HEK293T (cell line): ENCODE measurements at regions not wholly inside any gene's neighbourhood (a gene's known extent, or its start where the extent isn't known, plus 50 kb on each side); places are given as distances from the start of the nearest gene placed in this dataset.

Source experiments
- CTCF ChIA-PET: fragments of 350-600 bp; formaldehyde crosslinking; extraction: SDS; loops from one replicate; lab custom pipeline; 2021; ENCODE audit warnings: antibody characterized with exemption, inconsistent platforms; lab: Yijun Ruan, JAX
- POLR2A ChIA-PET: fragments of 350-600 bp; formaldehyde crosslinking; extraction: SDS; loops from one replicate; lab custom pipeline; 2020; ENCODE audit warnings: antibody characterized with exemption, inconsistent platforms; lab: Yijun Ruan, JAX
- DNase-seq: peaks from one replicate; pipeline ENCODE4 v3.0.0; 2012; ENCODE audit warnings: mixed read lengths; ENCODE audit errors: extremely low spot score
- ARNT ChIP-seq: fragments of 450-650 bp; IDR thresholded peaks from 2 replicates; pipeline ENCODE4 v1.6.1; 2017; ENCODE audit warnings: mild to moderate bottlenecking
- BHLHE40 ChIP-seq: fragments of 450-650 bp; IDR thresholded peaks from 2 replicates; pipeline ENCODE4 v1.6.1; 2016; ENCODE audit warnings: mild to moderate bottlenecking, moderate library complexity, borderline replicate concordance
- CTBP1 ChIP-seq: fragments of 450-650 bp; IDR thresholded peaks from 2 replicates; pipeline ENCODE4 v1.6.1; 2016; ENCODE audit warnings: borderline replicate concordance
- ELF4 ChIP-seq: fragments of 450-650 bp; IDR thresholded peaks from 2 replicates; pipeline ENCODE4 v1.6.1; 2017; ENCODE audit warnings: antibody characterized with exemption
- FOXA1 ChIP-seq: fragments of 450-650 bp; IDR thresholded peaks from 2 replicates; pipeline ENCODE4 v1.6.1; 2016; ENCODE audit warnings: mild to moderate bottlenecking
- FOXK2 ChIP-seq: fragments of 450-650 bp; IDR thresholded peaks from 2 replicates; pipeline ENCODE4 v1.6.1; 2016; ENCODE audit warnings: mild to moderate bottlenecking
- FOXM1 ChIP-seq: fragments of 450-650 bp; IDR thresholded peaks from 2 replicates; pipeline ENCODE4 v1.6.1; 2017; ENCODE audit warnings: mild to moderate bottlenecking, borderline replicate concordance
- HDGF ChIP-seq: fragments of 450-650 bp; IDR thresholded peaks from 2 replicates; pipeline ENCODE4 v1.6.1; 2017; ENCODE audit warnings: antibody characterized with exemption, borderline replicate concordance
- L3MBTL2 ChIP-seq: fragments of 450-650 bp; conservative IDR thresholded peaks from 2 replicates; pipeline ENCODE4 v1.6.1; 2016; ENCODE audit warnings: mild to moderate bottlenecking
- LEF1 ChIP-seq: fragments of 450-650 bp; IDR thresholded peaks from 2 replicates; pipeline ENCODE4 v1.6.1; 2017; ENCODE audit warnings: mild to moderate bottlenecking, borderline replicate concordance
- NFRKB ChIP-seq: fragments of 450-650 bp; IDR thresholded peaks from 2 replicates; pipeline ENCODE4 v1.6.1; 2016; ENCODE audit warnings: mild to moderate bottlenecking, moderate library complexity
- SP1 ChIP-seq: fragments of 450-650 bp; IDR thresholded peaks from 2 replicates; pipeline ENCODE4 v1.6.1; 2017
- SUZ12 ChIP-seq: fragments of 450-650 bp; IDR thresholded peaks from 2 replicates; pipeline ENCODE4 v1.6.1; 2016; ENCODE audit warnings: mild to moderate bottlenecking
- TARDBP ChIP-seq: fragments of 450-650 bp; IDR thresholded peaks from 2 replicates; pipeline ENCODE4 v1.6.1; 2016
- ZNF384 ChIP-seq: fragments of 450-650 bp; IDR thresholded peaks from 2 replicates; pipeline ENCODE4 v1.6.1; 2016
- TF ChIP-seq, protein P1 (sequence below): fragments of 450-650 bp; IDR thresholded peaks from 2 replicates; pipeline ENCODE4 v1.6.1; 2016

DNA sequence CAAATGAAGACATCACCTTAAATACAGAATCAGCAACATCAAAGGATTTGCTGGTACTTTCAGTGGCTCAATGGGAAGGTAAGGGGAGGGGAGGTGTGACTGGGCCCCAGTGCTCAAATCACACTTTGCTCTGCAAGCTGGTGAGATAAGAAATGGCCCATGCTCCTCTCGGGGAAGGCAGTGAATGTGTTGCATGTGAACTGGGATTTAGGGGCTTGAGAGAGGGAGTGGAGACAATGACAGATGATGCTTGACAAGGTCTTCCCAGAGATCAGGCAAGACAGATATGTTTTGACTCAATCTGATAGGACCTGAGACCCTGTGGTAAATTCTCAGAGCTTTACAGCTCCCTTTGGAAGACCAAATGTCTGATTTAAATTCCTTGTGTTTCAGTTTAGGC lies 233.0 kb upstream of the PROK2 start:
- TF ChIP-seq FOXK2 (no peak), HDGF (no peak), FOXM1 (no peak), BHLHE40 (no peak), CTBP1 (no peak), ZNF384 (no peak), SP1 (no peak), FOXA1 (no peak), LEF1 (no peak)
- POLR2A ChIA-PET: no interaction called here
- CTCF ChIA-PET: no interaction called here
- no peak for DNase-seq

DNA sequence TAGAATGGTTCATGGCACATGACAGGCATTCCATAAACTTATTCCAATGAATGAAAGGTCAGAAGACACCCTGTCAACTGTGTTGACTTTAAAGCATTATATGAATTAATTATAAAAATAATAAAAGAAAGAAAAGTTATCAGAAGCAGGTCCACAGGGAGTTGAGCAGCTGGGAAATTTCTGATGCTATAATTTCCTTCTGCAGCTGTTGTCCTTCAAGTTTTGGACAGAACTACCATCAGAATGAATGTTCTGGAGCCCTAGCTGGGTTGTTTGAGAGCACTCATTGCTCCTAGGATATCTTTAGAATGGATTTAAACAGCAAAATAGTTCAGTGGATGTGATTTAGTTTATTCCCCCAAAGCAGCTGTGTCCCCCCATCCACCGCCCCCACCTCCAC lies 232.4 kb upstream of the PROK2 start:
- ChIA-PET POLR2A (no interaction called here), CTCF (no interaction called here)
- TF ChIP-seq ZNF384 (no peak), HDGF (no peak)
- DNase-seq: no peak

DNA sequence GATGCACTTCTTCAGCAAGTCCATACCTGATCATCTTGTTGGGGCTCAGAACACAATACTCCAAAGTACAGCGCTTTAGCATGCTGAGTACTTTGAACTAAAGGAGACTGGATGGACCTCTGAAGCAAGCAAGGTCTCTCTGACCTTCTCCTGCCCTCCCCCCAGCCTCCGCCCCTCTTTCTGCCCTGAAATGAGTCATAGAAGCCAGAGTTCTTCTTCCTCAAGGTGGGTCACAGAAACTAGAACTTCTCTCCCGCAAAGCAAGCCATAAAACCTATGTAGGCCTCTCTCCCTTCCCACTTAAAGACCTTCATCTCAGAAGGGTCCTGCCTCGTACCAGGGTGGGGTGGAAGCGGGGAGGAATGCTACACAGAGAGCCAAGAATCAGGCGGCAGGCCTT lies 230.5 kb upstream of the PROK2 start:
- no peak for DNase-seq
- CTCF ChIA-PET: no interaction called here
- TF ChIP-seq ZNF384 (no peak), FOXM1 (no peak), ARNT (no peak), SUZ12 (no peak), NFRKB (no peak), HDGF (no peak), BHLHE40 (no peak), FOXK2 (no peak)
- TF ChIP-seq, protein P1, sequence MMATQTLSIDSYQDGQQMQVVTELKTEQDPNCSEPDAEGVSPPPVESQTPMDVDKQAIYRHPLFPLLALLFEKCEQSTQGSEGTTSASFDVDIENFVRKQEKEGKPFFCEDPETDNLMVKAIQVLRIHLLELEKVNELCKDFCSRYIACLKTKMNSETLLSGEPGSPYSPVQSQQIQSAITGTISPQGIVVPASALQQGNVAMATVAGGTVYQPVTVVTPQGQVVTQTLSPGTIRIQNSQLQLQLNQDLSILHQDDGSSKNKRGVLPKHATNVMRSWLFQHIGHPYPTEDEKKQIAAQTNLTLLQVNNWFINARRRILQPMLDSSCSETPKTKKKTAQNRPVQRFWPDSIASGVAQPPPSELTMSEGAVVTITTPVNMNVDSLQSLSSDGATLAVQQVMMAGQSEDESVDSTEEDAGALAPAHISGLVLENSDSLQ: no peak
- POLR2A ChIA-PET: interaction anchor here (1.0 kb wide), 1 partner anchor 21 kb away, joined by 3 read pairs; no protein-coding TSS in a partner anchor

DNA sequence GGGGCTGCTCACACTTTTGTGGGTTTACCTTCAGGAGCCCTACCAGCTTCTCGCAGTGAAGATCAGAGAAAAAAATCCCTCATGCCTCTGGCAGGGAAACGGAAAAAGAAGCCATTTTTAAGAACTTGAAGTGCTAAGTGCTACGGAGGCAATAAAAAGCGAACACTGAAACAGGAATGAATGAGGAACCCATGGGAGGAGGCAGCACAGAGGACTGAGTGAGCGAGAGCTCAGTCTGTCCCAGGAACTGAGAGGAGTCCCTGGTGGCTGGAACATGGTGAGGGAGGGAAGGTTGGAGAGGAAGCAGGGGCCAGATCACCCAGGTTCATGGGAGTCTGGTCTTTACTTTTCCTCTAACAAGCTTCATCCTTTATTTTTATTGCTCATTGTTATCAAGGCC lies 228.1 kb upstream of the PROK2 start:
- CTCF ChIA-PET: no interaction called here
- TF ChIP-seq FOXM1 (no peak), HDGF (no peak), L3MBTL2 (no peak), NFRKB (no peak), SP1 (no peak), ARNT (no peak), FOXA1 (no peak), SUZ12 (no peak), FOXK2 (no peak), ELF4 (no peak), BHLHE40 (no peak)
- DNase-seq: no peak
- POLR2A ChIA-PET: no interaction called here

DNA sequence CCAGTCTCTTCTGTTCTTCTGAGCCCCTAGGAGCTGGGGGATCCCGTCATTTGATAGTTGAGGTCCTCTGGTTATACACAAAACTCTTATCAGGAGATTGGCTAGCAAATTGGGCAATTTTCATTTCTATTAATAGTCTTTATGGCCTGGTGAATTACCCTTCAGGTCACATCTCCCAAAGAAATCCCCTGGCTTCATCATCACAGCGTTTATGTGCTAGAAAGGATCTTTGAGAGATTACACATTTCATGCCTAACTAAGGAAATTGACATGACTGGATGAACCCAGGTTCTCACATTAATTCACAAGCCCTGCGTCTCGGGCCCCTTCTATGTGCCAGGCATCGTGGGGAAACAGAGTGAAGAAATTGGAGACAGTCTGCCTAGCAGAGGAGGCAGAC lies 227.4 kb upstream of the PROK2 start:
- CTCF ChIA-PET: no interaction called here
- POLR2A ChIA-PET: no interaction called here
- TF ChIP-seq ZNF384 (no peak), NFRKB (no peak), L3MBTL2 (no peak), FOXA1 (no peak), ELF4 (no peak), LEF1 (no peak), BHLHE40 (no peak), TARDBP (no peak), CTBP1 (no peak), ARNT (no peak), FOXK2 (no peak), HDGF (no peak), FOXM1 (no peak)
- TF ChIP-seq, protein P1: no peak
- no peak for DNase-seq

DNA sequence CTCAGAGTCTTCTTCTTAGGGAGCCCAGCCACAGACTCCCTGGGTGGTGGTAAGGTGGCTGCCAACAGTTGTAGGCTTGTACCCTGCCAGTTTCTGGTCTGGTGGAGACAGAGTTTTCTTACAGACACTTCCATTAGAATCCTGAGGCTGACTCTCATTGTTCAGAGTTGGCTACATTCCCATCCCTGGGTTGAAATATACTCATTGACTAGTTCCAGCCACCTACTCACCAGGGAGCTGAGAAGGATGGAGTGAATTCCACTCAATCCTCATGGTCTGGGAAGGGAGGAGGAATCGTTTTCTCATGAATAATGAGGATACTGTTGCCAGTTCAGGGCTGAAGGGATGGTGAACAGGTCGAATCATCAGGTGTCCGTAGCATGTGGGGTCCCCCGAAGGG lies 226.5 kb upstream of the PROK2 start:
- ChIA-PET POLR2A (no interaction called here), CTCF (no interaction called here)
- TF ChIP-seq FOXM1 (no peak), NFRKB (no peak), HDGF (no peak), ELF4 (no peak), ARNT (no peak), FOXA1 (no peak)
- no peak for DNase-seq

DNA sequence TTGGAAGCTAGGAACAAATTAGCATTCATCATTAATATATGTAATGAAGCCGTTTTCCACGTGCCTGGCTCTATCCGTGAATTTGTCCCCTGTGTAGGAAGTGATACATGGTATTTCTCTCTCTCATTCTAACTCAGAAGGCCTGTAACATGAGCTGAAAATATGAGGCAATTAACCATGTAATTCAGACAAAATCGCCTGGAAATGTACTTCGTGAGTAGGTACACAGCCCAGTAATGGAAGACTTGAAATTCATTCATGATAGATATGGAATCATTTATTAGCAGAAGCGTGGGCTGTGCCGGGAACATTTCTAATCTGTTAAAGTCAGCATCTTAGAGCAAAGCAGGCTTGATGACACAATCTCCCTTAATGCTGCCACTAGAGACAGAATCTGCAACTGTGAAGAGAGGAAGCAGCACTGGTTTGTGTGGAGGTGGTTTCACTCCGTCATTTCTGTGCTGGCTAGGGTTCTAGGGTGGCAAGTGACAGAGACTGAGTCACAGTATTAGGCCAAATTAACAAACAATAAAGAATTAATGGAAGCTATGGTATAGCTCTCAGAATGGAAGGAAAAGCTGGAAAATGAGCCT lies 225.0 kb upstream of the PROK2 start:
- no peak for DNase-seq
- POLR2A ChIA-PET: no interaction called here
- TF ChIP-seq CTBP1: no peak
- no peak for TF ChIP-seq TARDBP
- no peak for TF ChIP-seq FOXM1
- no peak for TF ChIP-seq LEF1
- TF ChIP-seq ARNT: no peak
- no peak for TF ChIP-seq ZNF384
- TF ChIP-seq FOXA1: no peak
- TF ChIP-seq SP1: no peak
- no peak for TF ChIP-seq SUZ12
- no peak for TF ChIP-seq L3MBTL2
- TF ChIP-seq FOXK2: no peak
- no peak for TF ChIP-seq BHLHE40
- TF ChIP-seq ELF4: no peak
- TF ChIP-seq NFRKB: no peak
- TF ChIP-seq, protein P1: no peak
- TF ChIP-seq HDGF: no peak
- CTCF ChIA-PET: interaction anchor here (0.6 kb wide), 1 partner anchor 152 kb away, joined by 3 read pairs; no protein-coding TSS in a partner anchor
